ENCODE measurements at regions not wholly inside any gene's neighbourhood (a gene's known extent, or its start where the extent isn't known, plus 50 kb on each side); places are given as distances from the start of the nearest gene placed in this dataset.

DNA sequence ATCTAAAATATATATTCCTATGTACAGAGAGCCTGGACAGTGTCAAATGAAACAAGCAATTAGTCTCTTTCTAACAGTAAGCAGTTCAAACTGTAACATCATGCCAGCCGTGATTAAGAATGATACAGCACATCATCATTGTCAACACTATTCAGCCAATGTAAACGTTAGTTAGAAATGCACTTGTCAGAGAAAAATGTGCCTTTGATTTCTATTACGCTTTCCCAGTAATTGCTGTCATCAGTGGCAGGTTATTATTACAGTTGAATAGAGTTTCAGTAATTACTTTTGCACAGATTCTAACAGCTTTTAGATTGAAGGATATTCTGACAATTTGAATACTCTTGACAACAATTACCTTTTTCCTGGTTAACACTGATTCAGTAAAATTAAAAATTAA lies 1007.1 kb downstream of the SH3BGRL start:
- Histone ChIP-seq H3K4me2 (ENCODE audit: insufficient read depth, low read length) (no peak overlapping the region), H3K36me3 (ENCODE audit: control insufficient read depth, insufficient read depth, low read length) (no peaks in the 10 kb centered on the region), H3K9me3 (replicated peaks; ENCODE audit: control insufficient read depth, insufficient read depth, low read depth, low read length) (no peaks in the 10 kb centered on the region), H3K79me2 (ENCODE audit: control insufficient read depth, insufficient read depth, low read length) (no peaks in the 10 kb centered on the region), H2AFZ (ENCODE audit: low read depth, low read length) (no peak overlapping the region), H3K27ac (ENCODE audit: extremely low read depth, low read depth, low read length) (no peak overlapping the region), H3K4me1 (replicated peaks in 1 of 2; ENCODE audit: control insufficient read depth in 2 of 2, insufficient read depth in 2 of 2, low read length in 2 of 2) (no peaks in the 10 kb centered on the region), H4K20me1 (replicated peaks; ENCODE audit: control insufficient read depth, insufficient read depth, low read length) (no peaks in the 10 kb centered on the region), H3K4me3 (no peak overlapping the region), H3K9me1 (ENCODE audit: control insufficient read depth, insufficient read depth, low read length) (no peaks in the 10 kb centered on the region), H3K9ac (ENCODE audit: insufficient read depth in 1 of 2, low read depth in 2 of 2, low read length in 2 of 2) (no peak overlapping the region), H3K27me3 (ENCODE audit: control insufficient read depth in 2 of 2, insufficient read depth in 2 of 2, low read length in 2 of 2) (no peaks in the 10 kb centered on the region)
- ChIA-PET POLR2A (no interaction called here), CTCF (ENCODE audit: low intra/inter-chr PET ratio) (no interaction called here)
- no peak for ATAC-seq
- WGBS (ENCODE audit: insufficient coverage, low coverage, missing lambda C conversion rate) = 0% methylated on average over 3 of the region's 3 CpGs
- intact Hi-C loops (cut with micrococcal nuclease) = no loop called here
- no peak for DNase-seq (ENCODE audit: extremely low read depth in 1 of 4, low spot score in 3 of 4)
- TF ChIP-seq ZNF668 (CRISPR knock-in tag; IDR thresholded peaks at IDR 0.05) (no peak), NFRKB (IDR thresholded peaks at IDR 0.05; ENCODE audit: low read depth) (no peak), MCM2 (IDR thresholded peaks at IDR 0.05; ENCODE audit: low read depth) (no peak), FOXA1 (IDR thresholded peaks at IDR 0.05; ENCODE audit: borderline replicate concordance) (no peak), ARID2 (IDR thresholded peaks at IDR 0.05) (no peak), SRSF3 (IDR thresholded peaks at IDR 0.05; ENCODE audit: insufficient read depth, low read length) (no peak), NCOA1 (IDR thresholded peaks at IDR 0.05; ENCODE audit: low read depth) (no peak), STAT6 (CRISPR knock-in tag; IDR thresholded peaks at IDR 0.05) (no peak)
- TF ChIP-seq, protein P1, sequence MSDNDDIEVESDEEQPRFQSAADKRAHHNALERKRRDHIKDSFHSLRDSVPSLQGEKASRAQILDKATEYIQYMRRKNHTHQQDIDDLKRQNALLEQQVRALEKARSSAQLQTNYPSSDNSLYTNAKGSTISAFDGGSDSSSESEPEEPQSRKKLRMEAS (CRISPR knock-in tag; IDR thresholded peaks at IDR 0.05) = no peak
- in situ Hi-C loops (cut with MboI) = no loop called here
- no peak for FAIRE-seq
- BruUV-seq (replicated peaks) = no TSS peak

Data from K562 (cell line).